ENCODE measurements at regions not wholly inside any gene's neighbourhood (a gene's known extent, or its start where the extent isn't known, plus 50 kb on each side); places are given as distances from the start of the nearest gene placed in this dataset.
"Not testable (repeated sequence)": the region's sequence is repeated elsewhere in the genome, so short reads cannot be mapped to it uniquely, and the experiment has no call there.

DNA sequence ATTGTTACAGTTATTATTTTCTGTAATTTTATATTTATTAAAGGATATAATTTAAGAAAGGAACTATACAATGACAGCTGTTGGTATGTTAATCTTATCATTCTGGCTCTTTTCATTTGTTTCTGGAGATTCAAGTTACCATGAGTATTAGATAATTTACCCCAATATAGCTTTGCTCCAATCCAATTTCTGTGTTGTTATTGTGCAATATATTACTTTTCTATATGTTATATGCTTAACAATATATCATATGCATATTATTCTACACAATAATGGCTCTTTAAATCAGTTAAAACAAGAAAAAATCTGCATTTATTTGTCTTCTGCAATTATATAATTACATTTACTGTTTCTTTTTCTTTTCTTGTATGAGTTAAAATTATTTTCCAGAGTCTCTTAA, 1650.9 kb downstream of the BRINP3 start:
- DNase-seq (ENCODE audit: low read depth, low spot score): no peak

DNA sequence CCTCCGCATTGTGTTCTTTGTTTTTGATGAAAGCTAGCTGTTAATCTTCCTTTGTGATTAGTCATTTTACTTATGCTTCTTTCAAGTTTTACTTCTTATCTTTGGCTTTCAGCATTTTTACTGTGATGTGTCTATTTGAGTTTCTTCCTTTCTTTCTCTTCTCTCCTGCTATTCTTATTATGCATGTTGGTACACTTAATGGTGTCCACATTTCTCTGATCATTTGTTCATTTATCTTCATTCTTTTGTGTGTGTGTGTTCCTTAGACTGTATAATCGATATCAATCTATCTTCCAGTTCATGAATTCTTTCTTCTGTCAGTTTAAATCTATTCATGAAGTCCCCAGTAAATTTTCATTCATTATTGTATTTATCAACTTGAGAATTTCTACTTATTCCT, 1650.3 kb downstream of the BRINP3 start:
- no peak for DNase-seq (ENCODE audit: low read depth, low spot score)

DNA sequence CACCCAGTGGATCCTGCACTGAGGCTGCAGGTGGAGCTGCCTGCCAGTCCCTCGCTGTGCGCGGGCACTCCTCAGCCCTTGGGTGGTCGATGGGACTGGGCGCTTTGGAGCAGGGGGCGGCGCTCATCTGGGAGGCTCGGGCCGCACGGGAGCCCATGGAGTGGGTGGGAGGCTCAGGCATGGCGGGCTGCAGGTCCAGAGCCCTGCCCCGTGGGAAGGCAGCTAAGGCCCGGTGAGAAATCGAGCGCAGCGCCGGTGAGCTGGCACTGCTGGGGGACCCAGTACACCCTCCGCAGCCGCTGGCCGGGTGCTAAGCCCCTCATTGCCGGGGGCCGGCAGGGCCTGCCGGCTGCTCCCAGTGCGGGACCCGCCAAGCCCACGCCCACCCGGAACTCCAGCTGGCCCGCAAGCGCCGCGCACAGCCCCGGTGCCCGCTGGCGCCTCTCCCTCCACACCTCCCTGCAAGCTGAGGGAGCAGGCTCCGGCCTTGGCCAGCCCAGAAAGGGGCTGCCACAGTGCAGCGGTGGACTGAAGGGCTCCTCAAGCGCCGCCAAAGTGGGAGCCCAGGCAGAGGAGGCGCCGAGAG, 1636.5 kb downstream of the BRINP3 start:
- DNase-seq (ENCODE audit: low read depth, low spot score): not testable (repeated sequence)

DNA sequence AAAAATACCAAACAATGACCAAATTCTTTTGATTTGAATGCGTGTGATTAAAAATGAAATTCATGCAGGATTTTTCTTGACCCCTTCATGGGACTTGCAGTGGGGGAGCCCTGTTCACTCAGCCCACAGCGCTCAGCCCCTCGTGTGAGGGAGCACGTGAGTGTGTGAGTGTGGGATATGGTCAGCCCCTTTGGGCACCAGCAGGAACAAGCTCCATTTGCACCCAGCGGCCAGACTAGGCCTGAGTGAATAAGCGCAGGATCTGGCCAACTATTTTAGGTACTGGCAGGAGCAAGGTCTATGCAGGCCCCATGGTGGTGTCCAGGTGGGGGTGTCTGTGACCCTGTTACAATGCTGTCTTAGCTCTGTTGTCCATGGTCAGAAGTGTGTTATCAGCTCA, 1631.2 kb downstream of the BRINP3 start:
- DNase-seq (ENCODE audit: low read depth, low spot score): no peak

DNA sequence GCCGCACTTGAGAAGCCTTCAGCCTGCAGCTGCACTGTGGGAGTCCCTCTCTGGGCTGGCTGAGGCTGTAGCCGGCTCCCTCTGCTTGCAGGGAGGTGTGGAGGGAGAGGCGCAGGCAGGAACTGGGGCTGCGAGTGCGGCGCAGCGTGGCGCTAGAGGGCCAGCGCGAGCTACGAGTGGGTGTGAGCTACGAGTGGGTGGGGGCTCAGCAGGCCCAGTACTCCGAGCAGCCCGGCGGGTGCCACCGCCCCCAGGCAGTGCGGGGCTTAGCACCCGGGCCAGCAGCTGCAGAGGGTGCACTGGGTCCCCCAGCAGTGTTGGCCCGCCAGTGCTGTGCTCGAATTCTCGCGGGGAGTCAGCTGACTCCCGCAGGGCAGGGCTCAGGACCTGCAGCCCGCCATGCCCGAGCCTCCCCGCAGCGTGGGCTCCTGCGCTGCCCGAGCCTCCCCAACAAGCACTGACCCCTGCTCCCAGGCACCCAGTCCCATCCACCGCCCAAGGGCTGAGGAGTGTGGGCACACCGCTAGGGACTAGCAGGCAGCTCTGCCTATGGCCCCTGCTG, 1620.1 kb downstream of the BRINP3 start:
- no peak for DNase-seq (ENCODE audit: low read depth, low spot score)

DNA sequence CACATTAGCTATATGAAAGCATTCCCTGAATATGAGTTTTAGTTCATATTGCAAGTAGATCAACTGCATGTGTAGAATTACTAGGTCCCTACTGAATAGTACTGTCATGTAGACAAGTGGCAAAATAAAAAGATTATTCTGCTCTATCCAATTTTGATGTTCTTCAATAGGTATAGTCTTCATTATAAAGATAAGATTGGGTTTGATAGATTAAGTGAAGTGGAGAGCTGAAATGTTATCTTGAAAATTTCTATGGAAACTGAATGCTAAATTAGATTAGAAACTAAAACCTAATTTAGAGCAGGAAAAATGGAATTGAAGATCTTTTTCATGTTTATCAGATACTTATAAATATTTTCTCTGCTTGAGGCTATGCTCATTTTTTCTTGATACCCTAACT, 1610.0 kb downstream of the BRINP3 start:
- no peak for DNase-seq (ENCODE audit: low read depth, low spot score)

DNA sequence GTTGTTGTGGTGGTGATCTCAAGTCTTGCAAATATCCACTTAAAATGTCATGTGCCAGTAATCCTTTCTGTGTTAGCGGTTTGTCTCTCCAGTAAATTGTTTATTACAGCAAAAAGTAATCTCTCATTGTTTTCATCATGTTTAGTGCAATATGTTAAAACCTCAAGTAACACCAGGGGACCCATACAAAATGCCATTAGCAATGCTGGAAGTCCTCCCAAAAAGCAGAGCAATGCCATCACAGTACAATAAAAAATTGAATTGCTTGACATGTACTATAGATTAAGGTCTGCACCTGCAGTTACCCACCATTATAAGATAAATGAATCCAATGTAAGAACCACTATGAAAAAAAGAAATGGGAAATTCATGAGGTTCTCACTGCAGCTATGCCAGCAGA, 1606.5 kb downstream of the BRINP3 start:
- DNase-seq (ENCODE audit: low read depth, low spot score): no peak

DNA sequence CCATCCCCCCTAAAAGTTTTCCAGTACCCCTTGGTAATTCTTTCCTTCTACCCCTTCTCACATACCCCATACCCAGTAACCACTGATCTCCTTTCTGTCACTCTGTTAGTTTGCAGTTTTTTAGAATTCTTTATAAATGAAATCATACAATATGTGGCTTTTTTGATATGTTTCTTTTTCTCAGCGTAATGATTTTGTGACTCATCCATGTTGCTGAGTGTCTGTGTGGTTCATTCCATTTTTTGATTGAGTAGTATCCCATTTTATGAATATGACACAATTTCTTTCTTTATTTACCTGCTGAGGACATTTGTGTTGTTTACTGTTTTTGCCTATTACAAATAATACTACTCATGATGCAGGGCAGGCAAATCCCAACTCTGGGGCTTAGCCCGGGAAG, 1605.3 kb downstream of the BRINP3 start:
- no peak for DNase-seq (ENCODE audit: low read depth, low spot score)

DNA sequence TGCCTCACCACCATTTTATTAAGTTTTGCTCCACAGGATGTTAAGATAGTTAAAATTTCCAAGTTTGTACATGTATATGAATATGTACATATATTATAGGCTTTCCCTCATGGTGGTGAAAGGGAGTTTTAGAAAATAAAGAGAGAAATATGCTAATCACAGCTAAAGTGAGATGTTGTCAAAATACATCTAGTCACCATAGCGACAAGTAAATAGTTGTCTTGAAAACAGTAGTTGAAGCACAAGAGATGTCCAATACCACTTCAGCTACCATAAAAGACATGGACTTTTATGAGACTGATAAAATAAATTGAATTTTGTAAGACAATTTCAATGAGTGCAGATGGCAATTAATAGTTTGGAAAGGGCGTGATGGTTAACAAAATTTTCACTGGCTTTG, 1600.0 kb downstream of the BRINP3 start:
- no peak for DNase-seq (ENCODE audit: low read depth, low spot score)

DNA sequence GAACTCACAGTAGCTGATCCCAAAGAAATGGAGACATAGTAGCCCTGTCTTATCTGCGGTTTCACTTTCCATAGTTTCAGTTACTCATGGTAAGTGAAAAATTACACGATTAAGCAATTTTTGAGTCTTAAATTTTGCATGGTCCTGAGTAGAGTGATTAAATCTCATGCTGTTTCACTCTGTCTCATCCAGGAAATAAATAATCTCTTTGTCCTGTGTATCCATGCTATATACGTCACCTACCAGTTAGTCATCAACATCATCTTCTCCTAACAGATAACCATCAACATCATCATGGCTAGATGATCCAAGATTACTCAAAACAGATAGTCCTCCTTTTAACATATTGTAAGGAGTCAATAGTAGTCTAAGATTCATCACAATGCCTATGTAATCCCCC, 1589.3 kb downstream of the BRINP3 start:
- no peak for DNase-seq (ENCODE audit: low read depth, low spot score)

DNA sequence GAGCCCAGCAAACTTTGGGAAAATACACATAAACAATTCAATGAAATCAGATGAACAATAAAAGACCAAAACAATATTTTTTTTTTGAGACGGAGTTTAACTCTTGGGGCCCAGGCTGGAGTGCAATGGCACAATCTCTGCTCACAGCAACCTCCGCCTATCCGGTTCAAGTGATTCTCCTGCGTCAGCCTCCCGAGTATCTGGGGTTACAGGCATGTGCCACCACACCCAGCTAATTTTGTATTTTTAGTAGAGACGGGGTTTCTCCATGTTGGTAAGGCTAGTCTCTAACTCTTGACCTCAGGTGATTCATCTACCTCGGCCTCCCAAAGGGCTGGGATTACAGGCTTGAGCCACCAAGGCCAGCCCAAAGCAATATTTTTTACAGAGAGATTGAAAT, 1588.5 kb downstream of the BRINP3 start:
- DNase-seq (ENCODE audit: low read depth, low spot score): no peak

DNA sequence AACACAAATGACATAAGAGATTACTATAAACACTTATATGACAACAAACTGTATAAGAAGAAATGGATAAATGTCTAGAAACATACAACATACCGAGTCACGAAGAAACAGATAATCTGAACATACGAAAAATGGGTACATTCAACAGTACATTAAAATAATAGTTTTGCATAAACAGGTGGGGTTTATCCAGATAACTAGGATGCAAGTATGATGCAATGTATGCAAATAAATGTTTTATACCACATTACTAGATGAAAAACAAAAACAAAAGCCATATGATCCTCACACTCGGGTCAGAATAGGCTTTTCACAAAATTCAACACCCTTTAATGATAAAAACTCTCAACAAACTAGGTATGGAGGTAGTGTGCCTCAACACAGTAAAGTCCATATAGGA, 1585.7 kb downstream of the BRINP3 start:
- DNase-seq (ENCODE audit: low read depth, low spot score): no peak

DNA sequence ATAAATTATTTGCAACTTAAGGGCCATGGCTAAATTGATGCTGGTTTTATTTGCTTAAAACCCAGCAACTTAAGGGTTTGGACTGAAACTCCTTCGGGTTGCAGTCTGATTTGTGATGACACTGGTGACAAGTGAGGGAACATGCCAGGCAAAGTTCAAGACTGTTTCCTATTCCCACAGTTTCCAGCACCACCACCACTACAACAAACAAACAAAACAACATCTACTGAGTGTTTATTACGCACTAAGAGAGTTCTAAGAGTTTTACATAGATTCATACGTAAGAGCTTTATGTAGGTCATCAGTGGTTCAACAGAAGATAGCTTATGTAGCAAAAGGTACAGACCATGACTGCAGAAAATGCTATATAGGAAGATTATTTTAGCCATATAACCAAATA, 1582.1 kb downstream of the BRINP3 start:
- DNase-seq (ENCODE audit: low read depth, low spot score): no peak

DNA sequence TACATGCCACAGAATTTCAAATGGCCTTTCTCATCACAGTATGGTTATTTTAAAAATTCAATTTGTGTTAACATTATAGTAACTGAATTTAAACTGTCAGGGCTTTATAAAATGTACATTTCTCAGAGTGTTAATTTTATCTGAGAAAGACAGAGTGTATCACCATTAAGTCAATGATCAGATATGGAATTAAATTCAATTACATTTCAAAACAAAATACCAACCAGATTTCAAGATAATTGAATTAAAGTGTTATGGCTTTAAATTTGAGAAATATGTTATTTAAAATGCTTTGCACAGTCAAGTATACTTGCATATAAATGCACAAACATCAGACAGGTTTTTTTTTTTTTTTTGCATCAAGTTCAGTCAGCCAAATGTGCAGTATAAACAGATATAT, 1574.4 kb downstream of the BRINP3 start:
- no peak for DNase-seq (ENCODE audit: low read depth, low spot score)

DNA sequence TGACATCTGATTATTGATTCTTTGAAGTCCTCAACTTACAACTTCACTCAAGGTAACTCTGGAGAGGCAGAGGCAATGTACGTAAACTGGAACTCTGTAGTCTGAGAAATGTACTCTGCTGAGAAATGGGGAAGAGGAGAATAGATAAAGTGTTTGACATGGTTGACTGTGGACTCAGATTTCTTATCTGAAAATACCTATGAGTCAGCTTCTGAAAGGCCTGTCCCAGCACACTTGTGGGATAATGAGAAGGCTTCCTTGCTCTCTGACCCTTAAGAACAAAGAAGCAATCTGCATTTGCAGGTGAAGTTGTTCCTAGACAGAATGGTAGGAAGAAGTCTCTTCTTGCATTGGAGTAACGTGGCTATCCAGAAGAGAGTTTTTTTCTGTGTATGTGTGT, 1573.5 kb downstream of the BRINP3 start:
- no peak for DNase-seq (ENCODE audit: low read depth, low spot score)

DNA sequence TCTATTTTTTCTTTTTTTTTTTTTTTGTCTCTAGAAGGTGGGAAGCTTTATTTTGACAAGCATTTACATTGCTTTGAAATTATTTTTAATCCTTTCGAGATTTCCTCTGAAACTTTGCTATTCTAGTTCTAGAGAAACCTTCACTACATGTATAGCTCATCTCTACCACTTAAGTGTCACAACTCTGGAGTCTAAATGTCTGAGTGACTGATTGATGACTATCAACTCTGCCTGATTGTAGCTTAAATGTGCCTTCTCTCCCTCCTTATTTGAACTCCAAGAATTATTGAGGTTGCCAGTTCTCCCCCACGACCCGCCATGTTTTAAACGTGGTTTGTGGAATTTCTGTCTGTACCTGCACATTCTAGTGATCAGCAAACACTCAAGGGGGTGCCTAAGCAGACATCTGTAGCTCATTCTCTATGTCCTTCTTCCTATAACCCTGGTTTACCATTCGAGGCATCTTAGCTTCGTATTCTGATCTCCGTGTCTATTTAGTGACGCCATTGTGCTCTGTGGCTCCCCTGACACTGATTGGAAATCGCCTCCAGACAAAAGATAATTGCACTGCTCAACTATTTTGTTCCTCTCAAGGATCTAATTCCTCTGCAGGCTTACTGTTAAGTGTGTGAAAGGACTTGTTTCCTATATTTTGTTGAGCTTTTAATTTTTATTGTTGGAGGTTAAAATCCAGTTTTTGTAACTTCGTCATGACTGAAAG, 1570.6 kb downstream of the BRINP3 start:
- no peak for DNase-seq (ENCODE audit: low read depth, low spot score)

DNA sequence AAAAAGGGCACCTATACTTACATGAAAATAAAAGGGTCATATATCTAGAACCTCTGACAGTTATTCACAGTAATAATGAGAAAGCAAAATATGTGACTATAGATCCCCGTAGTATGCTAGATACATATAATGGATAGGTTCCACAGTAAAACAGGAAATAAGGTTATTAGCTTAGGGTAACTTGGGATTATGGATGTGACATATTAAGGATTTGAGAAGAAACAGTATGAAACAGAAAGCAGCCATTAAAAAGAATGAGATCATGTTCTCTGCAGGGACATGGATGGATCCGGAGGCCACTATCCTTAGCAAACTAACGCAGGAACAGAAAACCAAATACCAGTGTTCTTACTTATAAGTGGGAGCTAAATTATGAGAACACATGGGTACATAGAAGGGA, 1547.3 kb downstream of the BRINP3 start:
- DNase-seq (ENCODE audit: low read depth, low spot score): no peak

DNA sequence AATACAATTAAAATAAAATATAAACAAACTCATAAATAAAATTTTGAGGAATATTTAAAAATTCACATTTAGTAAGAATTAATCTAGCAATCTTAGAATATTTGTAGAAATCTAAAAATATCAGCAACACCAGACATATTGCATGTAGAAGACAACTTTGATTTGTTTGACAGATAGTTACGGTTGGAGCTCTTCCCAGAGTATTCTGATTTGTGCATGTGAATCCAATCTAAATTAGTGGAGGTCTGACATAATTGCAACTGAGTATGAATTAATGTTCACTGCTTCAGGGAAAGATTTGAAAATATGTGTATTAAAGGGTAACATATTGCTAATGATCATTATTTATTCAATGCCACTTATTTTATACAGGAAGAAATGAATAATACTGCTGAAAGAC, 1546.2 kb downstream of the BRINP3 start:
- no peak for DNase-seq (ENCODE audit: low read depth, low spot score)

DNA sequence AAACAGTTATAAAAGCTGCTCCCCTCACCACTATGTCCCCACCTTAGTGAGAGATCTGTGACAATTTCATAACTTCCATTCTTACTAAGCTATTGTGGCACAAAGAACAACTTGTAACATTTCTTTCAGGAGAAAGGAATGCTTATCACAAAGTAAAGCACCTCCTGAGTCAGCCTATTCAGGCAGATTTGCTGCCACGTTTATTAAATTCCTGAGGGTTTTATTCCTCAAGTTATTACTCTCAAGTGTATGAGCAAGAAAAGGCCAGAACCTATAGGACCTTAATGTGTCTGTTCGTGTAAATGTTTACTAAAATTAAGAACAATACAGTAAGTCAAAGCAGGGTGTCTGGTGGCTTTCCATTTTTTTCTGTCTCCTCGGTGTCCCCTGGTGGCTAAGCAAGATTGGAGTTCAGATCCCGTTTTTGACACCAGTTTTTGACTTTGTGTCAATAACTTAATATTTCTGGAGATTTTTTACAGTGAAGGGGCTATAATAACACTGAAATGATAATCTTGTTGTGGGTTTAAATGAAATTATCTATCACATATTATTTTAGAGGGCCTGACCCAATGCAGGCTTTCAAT, 1539.6 kb downstream of the BRINP3 start:
- DNase-seq (ENCODE audit: low read depth, low spot score): no peak

DNA sequence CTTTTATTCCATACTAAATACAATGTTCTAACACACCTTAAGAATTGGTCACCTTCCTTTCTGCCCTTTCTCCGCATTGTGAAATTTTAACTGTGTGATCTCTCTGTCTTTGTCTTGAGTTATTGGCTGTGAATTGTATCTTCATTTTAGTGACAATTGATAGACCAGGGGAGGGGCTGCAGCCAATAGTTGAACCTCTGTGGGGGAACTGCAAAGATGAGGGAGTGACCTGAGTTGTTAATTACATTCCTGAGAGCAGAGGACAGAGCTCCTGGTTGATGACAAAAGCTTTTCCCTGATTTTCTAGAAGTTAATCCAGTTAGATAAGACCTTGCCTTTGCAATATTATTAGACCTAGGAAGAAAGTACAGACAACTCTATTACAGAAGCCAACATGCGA, 1535.7 kb downstream of the BRINP3 start:
- DNase-seq (ENCODE audit: low read depth, low spot score): no peak

DNA sequence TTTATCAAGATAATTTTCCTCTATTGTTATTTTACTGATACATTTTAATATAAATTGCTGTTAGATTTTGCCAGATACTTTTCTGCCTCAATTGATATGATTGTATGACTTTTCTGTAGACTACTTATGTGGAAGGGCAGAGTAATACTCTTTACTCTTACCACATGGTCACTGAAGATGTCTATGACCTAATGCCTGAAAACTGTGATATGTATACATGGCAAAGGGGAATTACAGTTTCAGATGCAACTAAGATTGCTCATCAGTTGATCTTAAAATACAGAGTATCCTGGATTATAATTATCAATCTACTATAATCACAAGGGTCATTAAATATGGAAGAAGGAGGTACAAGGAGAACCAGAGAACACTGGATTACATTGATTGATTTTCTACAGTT, 1528.0 kb downstream of the BRINP3 start:
- DNase-seq (ENCODE audit: low read depth, low spot score): no peak

DNA sequence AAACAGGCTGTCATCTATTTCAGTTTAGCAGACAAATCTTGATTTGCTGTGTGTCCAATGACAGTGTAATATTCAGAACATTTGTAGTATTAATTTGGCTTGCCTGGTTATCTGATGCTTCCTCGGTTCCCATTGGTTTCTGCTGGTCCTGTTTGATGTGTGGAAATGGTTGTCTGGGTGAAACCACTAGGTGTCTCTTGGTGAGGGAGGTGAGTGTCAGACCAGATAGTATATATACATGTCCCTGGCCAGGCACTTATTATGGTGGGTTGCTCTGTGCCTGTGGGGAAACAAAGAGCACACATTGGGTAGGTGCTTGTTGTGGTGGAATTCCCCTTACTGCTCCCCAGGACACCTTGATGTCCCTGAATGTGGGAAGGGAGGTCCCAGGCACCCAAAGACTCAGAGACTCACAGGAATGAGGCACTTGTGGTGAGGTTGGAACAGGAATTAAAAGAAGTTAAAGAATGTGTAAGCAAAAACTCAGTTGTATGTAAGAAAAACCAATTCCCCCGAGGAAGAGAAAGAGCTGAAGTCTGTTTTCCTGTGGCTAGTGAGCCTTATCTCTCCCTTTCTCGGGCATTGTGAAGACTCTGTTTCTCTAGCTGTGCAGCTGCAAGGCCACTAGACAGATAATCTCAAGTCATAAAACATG, 1519.1 kb downstream of the BRINP3 start:
- DNase-seq (ENCODE audit: low read depth, low spot score): no peak
